ENCODE measurements at regions not wholly inside any gene's neighbourhood (a gene's known extent, or its start where the extent isn't known, plus 50 kb on each side); places are given as distances from the start of the nearest gene placed in this dataset.
"Not testable (repeated sequence)": the region's sequence is repeated elsewhere in the genome, so short reads cannot be mapped to it uniquely, and the experiment has no call there.

DNA sequence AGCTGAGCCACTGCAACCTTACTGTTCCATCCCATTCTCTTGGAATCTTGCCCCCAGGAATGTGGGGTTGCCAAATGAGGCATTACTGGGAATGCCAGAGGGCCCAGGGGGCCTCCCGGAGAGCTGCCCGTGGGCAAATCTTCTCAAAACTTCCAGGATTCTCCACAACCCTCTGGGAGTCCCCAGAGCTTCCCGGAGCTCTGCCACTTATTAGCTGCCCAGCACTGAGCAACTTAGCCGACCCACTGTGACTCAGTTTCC lies 306.0 kb downstream of the FOXL1 start:
- Mint-ChIP-seq H3K4me1 (ENCODE audit: low read depth) (no peaks in the 10 kb centered on the region), H3K27me3 (peaks cover 46% of the 10 kb centered on the region), H3K27ac (no peak overlapping the region), H3K36me3 (ENCODE audit: low read depth) (no peaks in the 10 kb centered on the region), H3K4me3 (no peak overlapping the region), H3K9me3 (no peaks in the 10 kb centered on the region)
- DNase-seq = no peak

DNA sequence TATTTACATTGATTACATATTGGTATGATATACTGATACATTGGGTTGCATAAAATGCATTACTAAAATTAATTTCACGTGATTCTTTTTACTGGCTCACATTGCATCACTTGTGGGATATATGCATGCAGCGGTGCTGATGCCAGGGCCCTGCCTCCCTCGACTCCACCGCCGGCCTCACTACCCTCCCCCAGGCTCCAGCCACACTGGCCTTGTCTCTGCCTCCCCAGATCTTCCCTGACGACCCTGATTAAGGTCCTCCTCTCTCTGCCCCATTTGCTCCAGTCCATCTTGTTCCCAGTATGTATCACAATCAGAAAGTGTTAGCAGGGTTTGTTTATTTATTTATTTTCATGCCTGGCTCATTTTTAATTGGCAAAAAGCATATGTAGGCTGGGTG lies 306.8 kb downstream of the FOXL1 start:
- Mint-ChIP-seq H3K27ac (no peak overlapping the region), H3K4me1 (ENCODE audit: low read depth) (no peaks in the 10 kb centered on the region), H3K36me3 (ENCODE audit: low read depth) (no peaks in the 10 kb centered on the region), H3K4me3 (no peak overlapping the region), H3K27me3 (peaks cover 38% of the 10 kb centered on the region), H3K9me3 (no peaks in the 10 kb centered on the region)
- DNase-seq = no peak

DNA sequence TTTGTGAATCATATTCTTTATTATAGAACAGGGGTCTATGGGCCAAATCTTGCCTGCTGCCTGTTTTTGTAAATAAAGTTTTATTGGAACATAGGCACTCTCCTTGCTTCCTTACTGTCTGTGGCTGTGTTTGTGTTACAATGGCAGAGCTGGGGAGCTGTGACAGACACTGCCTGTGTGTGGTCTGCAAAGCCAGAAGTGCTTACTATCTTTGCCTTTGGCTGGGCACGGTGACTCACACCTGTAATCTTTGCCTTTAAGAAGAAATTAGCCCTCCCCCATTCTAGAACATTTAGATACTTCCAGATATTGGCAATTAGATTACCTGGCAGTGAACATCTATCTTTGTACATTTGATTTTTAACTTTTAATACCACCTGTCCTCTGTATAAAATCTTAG lies 308.3 kb downstream of the FOXL1 start:
- no peaks in the 10 kb centered on the region for H3K4me1 Mint-ChIP-seq (ENCODE audit: low read depth)
- no peak for DNase-seq

DNA sequence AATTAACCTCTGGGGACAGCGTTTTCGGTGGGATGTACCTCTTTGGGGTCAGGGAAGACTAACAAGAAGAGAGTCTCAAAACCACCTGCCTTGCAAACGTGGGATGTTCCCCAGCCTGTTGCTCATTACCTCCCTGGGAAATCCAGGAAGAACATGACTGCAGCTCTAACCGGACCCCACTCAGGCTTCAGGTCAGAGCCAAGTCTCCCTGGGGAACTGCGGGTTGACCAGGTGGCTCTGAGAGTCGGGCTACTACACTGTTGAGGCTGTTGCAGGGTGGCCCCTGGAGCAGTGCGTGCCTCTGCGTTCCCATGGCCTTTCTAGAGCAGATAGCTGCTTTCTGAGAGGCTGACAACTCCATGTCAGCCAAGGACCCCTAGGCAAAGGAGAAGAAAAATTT lies 309.1 kb downstream of the FOXL1 start:
- no peak overlapping the region for H3K4me3 Mint-ChIP-seq
- H3K27ac Mint-ChIP-seq = no peak overlapping the region
- no peak for DNase-seq
- H3K4me1 Mint-ChIP-seq (ENCODE audit: low read depth) = no peaks in the 10 kb centered on the region
- H3K36me3 Mint-ChIP-seq (ENCODE audit: low read depth) = no peaks in the 10 kb centered on the region
- peaks cover 18% of the 10 kb centered on the region for H3K27me3 Mint-ChIP-seq
- no peaks in the 10 kb centered on the region for H3K9me3 Mint-ChIP-seq

More for the DNA sequence above, 308.3 kb downstream of the FOXL1 start:
- H3K27ac Mint-ChIP-seq = no peak overlapping the region
- no peaks in the 10 kb centered on the region for H3K36me3 Mint-ChIP-seq (ENCODE audit: low read depth)
- peaks cover 24% of the 10 kb centered on the region for H3K27me3 Mint-ChIP-seq
- no peak overlapping the region for H3K4me3 Mint-ChIP-seq
- H3K9me3 Mint-ChIP-seq = no peaks in the 10 kb centered on the region

DNA sequence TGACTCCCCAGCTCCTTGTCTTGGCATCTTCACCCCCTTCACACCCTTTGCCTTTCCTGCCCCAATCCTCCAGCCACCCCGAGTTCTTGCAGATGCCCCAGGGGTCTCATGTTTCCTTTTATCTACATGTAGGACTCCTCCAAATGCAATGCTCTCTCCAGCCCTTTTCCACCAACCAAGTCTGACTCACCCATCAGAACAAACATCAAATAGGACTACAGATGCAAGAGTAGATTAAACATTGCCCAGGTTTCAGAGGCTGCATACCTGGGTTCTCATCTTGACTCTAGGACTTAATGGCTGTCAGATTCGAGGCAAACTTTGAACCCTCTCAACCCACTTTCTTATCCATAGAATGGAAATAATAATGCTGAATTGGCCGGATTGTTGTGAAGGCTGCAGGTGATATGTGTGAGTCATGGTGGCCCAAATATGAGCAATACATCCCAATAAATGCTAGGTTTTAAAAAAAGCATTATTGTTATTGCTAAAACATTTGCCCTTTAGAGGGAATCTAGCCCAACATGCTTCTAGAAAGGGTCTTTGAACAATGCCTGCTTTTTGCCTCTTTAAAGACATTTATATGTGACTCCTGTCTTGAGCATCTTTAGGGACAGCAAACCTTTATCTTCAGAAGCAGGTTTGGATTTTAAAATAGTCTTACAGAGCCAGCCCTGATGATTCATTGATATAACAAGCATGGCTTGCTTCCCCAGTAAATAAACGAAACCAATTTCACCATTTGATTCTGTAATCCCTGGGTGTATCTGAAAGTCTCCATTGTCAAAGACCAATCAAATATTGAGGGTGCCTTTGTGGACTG lies 310.1 kb downstream of the FOXL1 start:
- Mint-ChIP-seq H3K4me1 (ENCODE audit: low read depth) (no peaks in the 10 kb centered on the region), H3K27ac (no peak overlapping the region), H3K36me3 (ENCODE audit: low read depth) (no peaks in the 10 kb centered on the region), H3K9me3 (no peaks in the 10 kb centered on the region), H3K4me3 (no peak overlapping the region), H3K27me3 (peaks cover 13% of the 10 kb centered on the region)
- no peak for DNase-seq

DNA sequence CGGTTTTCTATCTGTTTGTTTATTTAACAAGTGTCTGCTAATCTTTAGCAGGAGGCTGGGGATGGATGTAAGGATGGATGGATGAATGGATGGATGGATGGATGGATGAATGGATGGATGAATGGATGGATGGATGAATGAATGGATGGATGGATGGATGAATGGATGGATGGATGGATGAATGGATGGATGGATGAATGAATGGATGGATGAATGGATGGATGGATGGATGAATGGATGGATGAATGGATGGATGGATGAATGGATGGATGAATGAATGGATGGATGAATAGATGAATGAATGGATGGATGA lies 310.7 kb downstream of the FOXL1 start:
- H3K27ac Mint-ChIP-seq; DNase-seq; H3K36me3 Mint-ChIP-seq (ENCODE audit: low read depth); H3K4me1 Mint-ChIP-seq (ENCODE audit: low read depth); H3K9me3 Mint-ChIP-seq; H3K4me3 Mint-ChIP-seq: not testable (repeated sequence)
- peaks cover 15% of the 10 kb centered on the region for H3K27me3 Mint-ChIP-seq

DNA sequence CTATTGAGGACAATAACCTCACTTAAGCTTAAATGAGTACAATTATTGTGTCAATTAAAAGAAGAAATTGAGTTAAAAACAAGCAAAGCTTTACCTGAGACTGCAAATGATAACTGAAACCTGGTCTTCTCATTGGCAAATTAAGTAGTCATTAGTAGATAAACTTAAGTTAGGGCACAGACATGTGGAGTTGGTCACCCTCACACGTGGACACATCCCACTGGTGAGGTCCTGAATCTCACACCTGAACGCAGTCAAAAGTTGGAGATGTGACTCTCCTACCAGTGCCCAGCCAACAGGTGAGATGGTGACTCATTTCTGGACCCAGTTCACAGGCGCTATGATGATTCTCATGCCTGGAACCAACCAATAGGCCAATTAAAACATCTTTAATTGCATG lies 311.6 kb downstream of the FOXL1 start:
- Mint-ChIP-seq H3K9me3 (no peaks in the 10 kb centered on the region), H3K27me3 (peaks cover 16% of the 10 kb centered on the region), H3K27ac (no peak overlapping the region), H3K4me3 (no peak overlapping the region), H3K36me3 (ENCODE audit: low read depth) (no peaks in the 10 kb centered on the region), H3K4me1 (ENCODE audit: low read depth) (no peaks in the 10 kb centered on the region)
- no peak for DNase-seq

DNA sequence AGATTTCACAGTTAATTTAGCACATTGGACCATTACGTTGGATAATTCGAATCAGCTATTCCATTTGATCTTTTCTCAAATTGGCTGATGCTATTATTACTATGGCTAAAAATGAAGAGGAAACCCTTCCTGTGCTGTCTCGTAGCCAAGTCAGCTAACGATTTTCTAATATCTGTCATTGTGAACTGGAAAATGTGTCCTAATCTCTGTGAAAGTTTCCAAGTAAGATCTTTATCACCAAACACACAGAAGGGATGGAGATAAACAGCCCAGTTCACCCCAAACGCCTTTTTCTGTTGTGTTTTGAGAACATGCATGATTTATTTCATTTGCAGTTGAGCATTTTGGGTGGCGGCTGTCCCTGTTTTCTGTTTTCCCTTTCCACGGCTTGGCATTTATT lies 312.8 kb downstream of the FOXL1 start:
- no peak for DNase-seq
- Mint-ChIP-seq H3K9me3 (no peaks in the 10 kb centered on the region), H3K36me3 (ENCODE audit: low read depth) (no peaks in the 10 kb centered on the region)

DNA sequence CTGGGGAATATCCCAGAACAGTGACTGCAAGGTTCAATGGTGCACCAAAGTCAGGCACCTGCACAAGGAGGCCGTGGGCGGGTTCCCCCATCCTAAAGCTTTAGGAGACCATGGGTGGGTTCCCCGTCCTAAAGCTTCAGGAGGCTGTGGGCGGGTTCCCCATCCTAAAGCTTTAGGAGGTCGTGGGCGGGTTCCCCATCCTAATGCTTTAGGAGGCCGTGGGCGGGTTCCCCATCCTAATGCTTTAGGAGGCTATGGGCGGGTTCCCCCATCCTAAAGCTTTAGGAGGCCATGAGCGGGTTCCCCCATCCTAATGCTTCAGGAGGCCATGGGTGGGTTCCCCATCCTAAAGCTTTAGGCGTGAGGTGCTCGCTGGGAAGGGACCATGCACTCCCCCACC lies 313.3 kb downstream of the FOXL1 start:
- H3K4me3 Mint-ChIP-seq = no peak overlapping the region
- DNase-seq = no peak
- no peaks in the 10 kb centered on the region for H3K36me3 Mint-ChIP-seq (ENCODE audit: low read depth)
- no peaks in the 10 kb centered on the region for H3K4me1 Mint-ChIP-seq (ENCODE audit: low read depth)
- peaks cover 12% of the 10 kb centered on the region for H3K27me3 Mint-ChIP-seq
- H3K9me3 Mint-ChIP-seq = no peaks in the 10 kb centered on the region
- no peak overlapping the region for H3K27ac Mint-ChIP-seq

More for the DNA sequence above, 312.8 kb downstream of the FOXL1 start:
- Mint-ChIP-seq H3K27ac (no peak overlapping the region), H3K4me3 (no peak overlapping the region), H3K27me3 (peaks cover 12% of the 10 kb centered on the region), H3K4me1 (ENCODE audit: low read depth) (no peaks in the 10 kb centered on the region)

DNA sequence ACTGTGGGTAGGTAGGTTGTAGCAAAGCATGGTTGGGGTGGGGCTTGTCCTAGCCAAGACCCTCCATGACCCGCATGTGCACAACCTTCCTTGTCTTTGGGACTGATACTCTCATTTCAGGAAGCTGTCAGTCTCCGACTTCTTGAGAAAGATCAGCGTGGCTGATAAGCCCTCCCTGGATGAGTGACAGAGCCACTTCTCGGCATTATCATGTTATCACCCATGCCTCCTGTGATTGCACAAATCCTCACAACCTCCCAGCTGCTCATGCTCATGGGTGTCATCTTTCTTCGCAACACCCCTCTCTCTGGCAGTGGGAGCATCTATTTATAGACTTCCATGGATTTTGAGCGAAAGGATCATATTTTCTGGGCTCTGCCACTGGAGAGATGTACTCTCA lies 314.2 kb downstream of the FOXL1 start:
- no peaks in the 10 kb centered on the region for H3K9me3 Mint-ChIP-seq
- no peaks in the 10 kb centered on the region for H3K36me3 Mint-ChIP-seq (ENCODE audit: low read depth)

DNA sequence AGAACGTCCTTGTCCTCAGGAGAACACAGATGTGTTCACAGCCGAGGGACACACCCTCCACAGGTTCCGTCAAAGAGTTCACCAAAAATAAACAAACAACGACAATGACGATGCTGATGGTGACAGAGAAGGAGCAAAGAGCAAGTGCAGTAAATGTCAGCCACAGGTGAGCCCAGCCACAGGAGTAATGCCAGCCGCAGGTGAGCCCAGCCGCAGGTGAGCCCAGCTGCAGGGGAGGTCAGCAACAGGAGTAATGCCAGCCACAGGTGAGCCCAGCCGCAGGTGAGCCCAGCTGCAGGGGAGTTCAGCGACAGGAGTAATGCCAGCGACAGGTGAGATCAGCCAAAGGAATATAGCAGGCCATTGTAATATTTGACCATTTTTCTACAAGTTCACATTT lies 315.2 kb downstream of the FOXL1 start:
- H3K4me1 Mint-ChIP-seq (ENCODE audit: low read depth) = no peaks in the 10 kb centered on the region
- no peaks in the 10 kb centered on the region for H3K36me3 Mint-ChIP-seq (ENCODE audit: low read depth)
- no peaks in the 10 kb centered on the region for H3K9me3 Mint-ChIP-seq
- no peak for DNase-seq
- H3K4me3 Mint-ChIP-seq = no peak overlapping the region
- peaks cover 12% of the 10 kb centered on the region for H3K27me3 Mint-ChIP-seq
- H3K27ac Mint-ChIP-seq = no peak overlapping the region

More for the DNA sequence above, 314.2 kb downstream of the FOXL1 start:
- DNase-seq = no peak
- no peaks in the 10 kb centered on the region for H3K4me1 Mint-ChIP-seq (ENCODE audit: low read depth)
- no peak overlapping the region for H3K4me3 Mint-ChIP-seq
- no peak overlapping the region for H3K27ac Mint-ChIP-seq
- H3K27me3 Mint-ChIP-seq = peaks cover 12% of the 10 kb centered on the region

DNA sequence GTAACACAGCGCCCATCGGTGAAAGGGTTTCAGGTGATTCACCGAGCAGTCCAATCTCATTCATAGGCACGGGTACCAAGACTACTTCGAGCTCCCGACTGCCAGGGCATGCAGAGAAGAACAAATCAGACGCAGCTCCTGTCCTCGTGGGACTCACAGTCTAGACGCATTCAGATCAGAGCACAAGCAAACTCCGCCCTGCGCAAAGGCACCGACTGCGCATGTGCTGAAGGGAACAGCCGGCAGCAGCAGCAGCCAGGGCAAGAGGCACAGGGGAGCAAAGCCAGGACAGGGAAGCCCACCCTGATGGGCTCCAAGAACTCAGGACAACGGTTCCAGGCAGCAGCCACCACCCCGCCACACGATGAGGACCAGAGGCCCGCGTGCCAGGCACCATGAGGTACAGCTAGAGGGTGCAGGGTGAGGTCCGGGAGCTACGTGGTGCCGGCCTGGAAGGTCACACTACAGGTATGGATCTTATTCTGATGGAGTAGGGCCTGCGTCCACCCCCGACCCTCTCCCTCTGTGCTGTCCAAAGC lies 315.7 kb downstream of the FOXL1 start:
- no peak overlapping the region for H3K27ac Mint-ChIP-seq
- H3K9me3 Mint-ChIP-seq = no peaks in the 10 kb centered on the region
- no peak for DNase-seq
- no peak overlapping the region for H3K4me3 Mint-ChIP-seq
- H3K36me3 Mint-ChIP-seq (ENCODE audit: low read depth) = no peaks in the 10 kb centered on the region
- H3K27me3 Mint-ChIP-seq = peaks cover 9% of the 10 kb centered on the region
- no peaks in the 10 kb centered on the region for H3K4me1 Mint-ChIP-seq (ENCODE audit: low read depth)

DNA sequence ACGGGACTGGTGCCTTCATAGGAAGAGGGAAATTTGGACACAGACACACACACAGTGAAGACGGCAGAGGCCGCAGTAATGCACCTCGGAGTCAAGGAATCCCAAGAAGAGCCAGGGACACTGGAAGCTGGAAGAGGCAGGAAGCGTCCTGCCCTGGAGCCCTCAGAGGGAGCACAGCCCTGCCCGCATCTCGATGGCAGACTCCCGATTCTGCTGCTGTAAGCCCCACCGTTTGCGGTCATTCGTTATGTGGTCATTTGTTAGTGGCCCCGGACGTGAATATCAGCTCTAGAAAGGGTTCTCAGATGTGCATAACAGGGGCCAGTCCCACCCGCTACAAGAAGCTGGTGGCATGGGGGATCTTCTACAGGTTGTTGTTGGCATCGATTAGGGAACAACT lies 316.6 kb downstream of the FOXL1 start:
- H3K9me3 Mint-ChIP-seq = no peaks in the 10 kb centered on the region
- H3K36me3 Mint-ChIP-seq (ENCODE audit: low read depth) = no peaks in the 10 kb centered on the region
- H3K27ac Mint-ChIP-seq = no peak overlapping the region
- no peak for DNase-seq
- no peaks in the 10 kb centered on the region for H3K4me1 Mint-ChIP-seq (ENCODE audit: low read depth)
- no peak overlapping the region for H3K4me3 Mint-ChIP-seq
- H3K27me3 Mint-ChIP-seq = peaks cover 9% of the 10 kb centered on the region

DNA sequence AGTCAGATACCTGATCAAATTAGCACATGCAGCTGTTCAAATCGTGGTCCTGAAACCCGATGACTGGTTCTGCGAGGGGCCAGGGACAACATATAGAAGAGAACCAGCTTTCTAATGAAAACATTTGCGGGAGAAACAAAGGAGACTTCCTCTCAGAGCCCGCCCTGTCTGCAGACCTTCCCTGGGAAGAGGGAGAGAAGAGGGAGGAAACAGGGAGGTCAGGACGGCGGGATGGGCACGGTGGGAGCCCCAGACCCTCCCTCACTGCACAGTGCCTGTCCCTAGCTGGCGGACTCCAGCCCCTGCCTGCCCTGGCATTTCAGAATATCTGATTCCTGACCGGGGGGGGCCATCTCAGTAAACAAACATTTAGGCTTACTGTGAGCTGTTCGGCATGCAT lies 317.3 kb downstream of the FOXL1 start:
- Mint-ChIP-seq H3K27ac (no peak overlapping the region), H3K36me3 (ENCODE audit: low read depth) (no peaks in the 10 kb centered on the region)
- no peak for DNase-seq

DNA sequence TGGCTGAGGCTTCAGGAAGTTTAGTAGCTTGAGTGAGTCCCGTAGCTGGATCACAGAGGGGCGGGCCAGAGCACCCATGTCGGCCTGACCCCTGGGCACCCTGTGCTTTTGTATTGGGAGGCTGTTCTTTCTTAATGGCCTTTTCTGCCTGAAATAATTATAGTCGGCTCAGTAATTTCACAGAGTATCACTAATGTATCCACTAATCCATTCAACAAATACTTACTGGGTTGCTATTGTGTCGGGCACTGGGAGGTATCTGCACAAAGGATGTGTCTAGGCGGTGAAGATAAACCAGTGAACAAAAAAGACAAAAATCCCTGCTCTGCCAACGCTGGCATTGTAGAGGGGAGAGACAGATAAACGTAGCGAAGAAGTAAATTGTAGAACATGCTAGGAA lies 318.6 kb downstream of the FOXL1 start:
- H3K9me3 Mint-ChIP-seq = no peaks in the 10 kb centered on the region
- H3K4me1 Mint-ChIP-seq (ENCODE audit: low read depth) = no peaks in the 10 kb centered on the region
- peaks cover 9% of the 10 kb centered on the region for H3K27me3 Mint-ChIP-seq
- H3K4me3 Mint-ChIP-seq = no peak overlapping the region
- no peak overlapping the region for H3K27ac Mint-ChIP-seq
- H3K36me3 Mint-ChIP-seq (ENCODE audit: low read depth) = no peaks in the 10 kb centered on the region
- DNase-seq = no peak

More for the DNA sequence above, 317.3 kb downstream of the FOXL1 start:
- peaks cover 9% of the 10 kb centered on the region for H3K27me3 Mint-ChIP-seq
- no peak overlapping the region for H3K4me3 Mint-ChIP-seq
- H3K4me1 Mint-ChIP-seq (ENCODE audit: low read depth) = no peaks in the 10 kb centered on the region
- no peaks in the 10 kb centered on the region for H3K9me3 Mint-ChIP-seq

DNA sequence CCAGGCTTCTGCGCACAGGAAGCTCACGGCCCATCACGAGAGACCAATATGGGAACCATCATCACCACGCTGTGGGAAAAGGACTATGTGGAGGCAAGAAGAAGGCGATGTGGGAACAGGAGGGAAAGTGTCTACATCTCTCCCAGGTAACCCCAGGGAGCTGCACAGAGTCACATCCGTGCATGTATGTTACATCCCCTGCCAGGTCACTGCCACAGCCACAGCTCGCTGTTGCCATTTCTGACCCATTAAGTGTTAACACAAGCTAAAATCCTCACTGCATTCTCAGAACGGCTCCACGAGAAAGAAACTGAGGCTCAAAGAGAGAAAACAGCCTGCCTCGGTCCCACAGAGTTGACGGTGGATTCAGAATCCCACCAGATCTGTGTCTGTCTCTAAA lies 319.1 kb downstream of the FOXL1 start:
- H3K27ac Mint-ChIP-seq = no peak overlapping the region

More for the DNA sequence above, 319.1 kb downstream of the FOXL1 start:
- no peak for DNase-seq
- Mint-ChIP-seq H3K36me3 (ENCODE audit: low read depth) (no peaks in the 10 kb centered on the region), H3K27me3 (peaks cover 8% of the 10 kb centered on the region), H3K4me3 (no peak overlapping the region), H3K9me3 (no peaks in the 10 kb centered on the region), H3K4me1 (ENCODE audit: low read depth) (no peaks in the 10 kb centered on the region)
